ENCODE measurements at regions not wholly inside any gene's neighbourhood (a gene's known extent, or its start where the extent isn't known, plus 50 kb on each side); places are given as distances from the start of the nearest gene placed in this dataset.
"Not testable (repeated sequence)": the region's sequence is repeated elsewhere in the genome, so short reads cannot be mapped to it uniquely, and the experiment has no call there.

DNA sequence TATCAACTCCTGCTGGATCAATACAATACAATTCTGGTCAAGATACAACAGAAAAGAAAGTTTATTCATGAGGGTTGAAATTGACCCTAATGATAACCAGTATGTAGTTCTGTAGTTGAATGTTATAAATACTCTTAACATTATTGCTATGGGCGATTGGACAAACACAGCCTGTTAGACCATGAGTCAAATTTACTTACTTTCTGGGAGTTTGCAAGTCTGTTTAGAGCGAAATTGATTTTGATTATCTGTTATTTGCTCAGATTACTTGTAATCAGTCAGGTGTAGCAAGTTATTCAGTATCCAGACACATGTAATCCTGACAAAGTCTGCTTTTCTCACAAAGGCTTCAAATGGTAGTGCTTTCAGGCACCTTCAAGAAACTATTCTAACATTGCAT, 216.6 kb upstream of the B3GALT2 start:
- DNase-seq (ENCODE audit: low read depth) = no peak

DNA sequence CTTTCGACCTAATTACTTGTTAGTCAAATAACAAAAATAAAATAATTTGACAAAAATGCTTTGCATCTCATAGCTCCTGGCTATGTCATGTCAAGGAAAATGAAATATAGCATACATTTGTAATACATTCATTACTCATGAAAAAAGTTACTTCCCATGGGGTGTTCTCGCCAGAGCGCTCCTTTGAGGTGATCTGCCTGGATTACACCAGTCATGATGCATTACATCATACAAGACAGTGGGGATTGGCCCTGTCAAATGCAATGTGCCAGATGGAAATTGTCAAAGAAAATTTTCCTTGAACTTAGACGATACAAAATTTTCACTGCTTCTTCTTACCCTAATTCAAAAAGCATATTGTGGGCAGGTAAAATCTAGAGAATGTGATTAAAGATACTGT, 215.6 kb upstream of the B3GALT2 start:
- no peak for DNase-seq (ENCODE audit: low read depth)

DNA sequence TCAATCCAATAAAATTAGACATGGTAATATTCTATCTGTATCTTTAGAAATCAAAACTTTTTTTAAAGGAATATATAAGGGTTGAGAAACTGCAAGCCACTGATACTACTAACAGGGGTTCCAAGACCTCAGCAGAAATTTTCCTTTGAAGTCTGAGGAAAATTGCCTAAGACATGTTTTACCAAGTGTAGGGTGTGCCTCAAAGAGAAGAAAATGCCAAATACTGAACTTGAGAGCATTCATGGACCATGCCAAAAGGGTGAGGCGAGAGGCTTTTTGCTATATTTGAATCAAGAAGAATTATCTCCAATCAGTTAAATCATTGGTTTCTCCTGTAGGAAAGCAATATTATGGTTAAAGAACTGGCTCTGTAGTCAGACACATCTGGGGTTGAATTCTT, 207.9 kb upstream of the B3GALT2 start:
- DNase-seq (ENCODE audit: low read depth) = no peak

DNA sequence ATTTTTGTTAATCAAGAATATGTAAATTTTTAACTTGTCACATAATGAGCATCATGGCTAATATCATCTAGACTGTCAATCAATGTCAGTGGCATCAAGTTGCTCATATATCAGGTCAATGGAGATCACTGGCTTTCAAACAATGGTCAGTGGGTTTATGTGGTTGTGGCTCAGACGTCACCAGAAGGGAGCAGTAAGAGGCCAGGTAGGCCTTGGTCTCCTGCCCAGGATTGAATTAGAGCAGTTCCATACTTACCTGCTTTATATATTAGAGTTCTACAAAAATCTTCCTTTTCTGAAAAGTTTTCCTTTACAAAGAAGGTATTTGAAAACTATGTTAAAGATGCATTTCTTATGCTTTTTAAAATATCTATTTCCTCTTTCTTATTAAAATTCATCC, 206.3 kb upstream of the B3GALT2 start:
- DNase-seq (ENCODE audit: low read depth) = no peak

DNA sequence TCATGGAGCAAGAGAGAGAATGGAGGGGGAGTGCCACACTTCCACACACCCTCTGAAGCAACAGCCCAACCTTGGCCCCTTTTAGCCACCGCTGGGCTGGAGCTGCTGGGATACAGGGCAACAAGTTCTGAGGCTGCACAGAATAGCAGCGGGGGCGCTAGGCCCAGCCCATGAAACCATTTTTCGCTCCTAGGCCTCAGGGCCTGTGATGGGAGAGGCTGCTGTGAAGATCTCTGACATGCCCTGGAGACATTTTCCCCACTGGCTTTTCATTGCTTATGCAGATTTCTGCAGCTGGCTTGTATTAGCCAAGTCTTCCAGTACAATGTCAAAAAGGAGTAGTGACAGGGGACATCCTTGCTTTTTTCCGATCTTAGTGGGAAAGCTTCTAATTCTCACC, 202.3 kb upstream of the B3GALT2 start:
- no peak for DNase-seq (ENCODE audit: low read depth)

DNA sequence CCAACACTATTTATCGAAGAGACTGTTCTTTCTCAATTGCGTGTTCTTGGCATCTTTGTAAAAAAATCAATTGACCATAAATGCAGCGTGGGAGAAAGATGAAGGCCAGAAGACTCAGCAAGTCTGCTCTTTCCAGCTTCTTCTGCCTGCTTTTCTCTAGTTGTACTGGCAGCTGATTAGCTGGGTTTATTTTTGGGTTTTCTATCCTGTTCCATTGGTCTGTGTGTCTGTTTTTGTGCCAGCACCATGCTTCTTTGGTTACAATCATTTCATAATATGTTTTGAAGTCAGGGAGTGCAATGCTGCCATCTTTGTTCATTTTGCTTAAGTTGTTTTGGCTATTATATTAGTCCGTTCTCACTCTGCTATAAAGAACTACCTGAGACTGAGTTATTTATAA, 201.8 kb upstream of the B3GALT2 start:
- no peak for DNase-seq (ENCODE audit: low read depth)

- DNase-seq (ENCODE audit: low read depth) = no peak
Measured at GRCh38 chr1:193387406-193387805, 201.0 kb upstream of the B3GALT2 start.

GRCh38 chr1:193378451-193378850, 192.0 kb upstream of the B3GALT2 start:
- not testable (repeated sequence) for DNase-seq (ENCODE audit: low read depth)

GRCh38 chr1:193377472-193377871, 191.1 kb upstream of the B3GALT2 start:
- no peak for DNase-seq (ENCODE audit: low read depth)

DNA sequence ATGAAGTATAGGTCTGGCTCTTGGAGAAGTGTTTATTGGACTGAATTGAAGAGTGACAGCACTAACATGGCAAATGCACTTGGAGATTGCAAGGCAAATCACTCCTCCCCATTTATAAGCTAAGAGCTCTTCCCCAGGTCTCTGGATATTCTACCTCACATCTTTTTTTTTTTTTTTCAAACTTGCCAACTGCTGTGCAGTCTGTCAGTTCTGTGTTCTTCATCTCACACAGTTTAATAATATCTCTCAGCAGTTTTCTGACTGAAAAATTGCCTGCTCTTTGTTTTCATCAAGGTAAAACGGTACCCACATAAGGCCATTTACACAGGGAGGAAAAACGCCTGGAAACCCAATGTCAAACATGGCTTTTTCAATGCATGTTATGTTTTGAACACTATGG, 186.1 kb upstream of the B3GALT2 start:
- DNase-seq (ENCODE audit: low read depth) = no peak

- DNase-seq (ENCODE audit: low read depth) = no peak
Measured at GRCh38 chr1:193368302-193368701, 181.9 kb upstream of the B3GALT2 start.

- no peak for DNase-seq (ENCODE audit: low read depth)
Measured at GRCh38 chr1:193367863-193368262, 181.4 kb upstream of the B3GALT2 start.

DNA sequence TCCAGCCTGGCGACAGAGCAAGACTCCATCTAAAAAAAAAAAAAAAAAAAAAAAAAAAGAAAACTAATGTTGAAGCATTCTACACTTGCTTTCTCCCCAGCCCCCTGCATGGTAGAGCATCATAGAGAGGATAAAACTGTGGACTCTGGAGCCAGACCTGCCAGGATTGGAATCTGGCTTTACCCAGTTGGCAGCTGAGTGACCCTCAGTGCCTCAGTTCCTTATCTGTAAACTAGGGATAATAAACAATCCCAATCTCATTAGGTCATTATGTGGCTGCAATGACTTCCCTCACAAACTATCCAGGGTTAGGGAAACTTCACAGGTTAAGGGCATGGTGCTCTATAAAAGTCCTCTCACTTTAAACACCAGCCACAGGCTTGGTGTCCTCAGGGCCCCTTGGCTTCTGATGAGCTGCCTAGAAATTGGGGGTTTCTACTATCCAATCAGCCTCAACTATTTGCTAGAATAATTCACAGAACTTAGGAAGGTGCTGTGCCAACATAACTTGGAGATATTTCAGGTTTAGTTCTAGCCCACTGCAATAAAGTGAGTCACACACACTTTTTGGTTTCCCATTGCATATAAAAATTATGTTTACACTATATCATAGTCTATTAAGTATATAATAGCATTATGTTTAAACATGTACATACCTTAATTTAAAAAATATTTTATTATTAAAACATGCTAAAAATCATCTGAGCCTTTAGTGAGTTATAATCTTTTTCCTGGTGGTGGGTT, 180.5 kb upstream of the B3GALT2 start:
- DNase-seq (ENCODE audit: low read depth) = no peak

DNA sequence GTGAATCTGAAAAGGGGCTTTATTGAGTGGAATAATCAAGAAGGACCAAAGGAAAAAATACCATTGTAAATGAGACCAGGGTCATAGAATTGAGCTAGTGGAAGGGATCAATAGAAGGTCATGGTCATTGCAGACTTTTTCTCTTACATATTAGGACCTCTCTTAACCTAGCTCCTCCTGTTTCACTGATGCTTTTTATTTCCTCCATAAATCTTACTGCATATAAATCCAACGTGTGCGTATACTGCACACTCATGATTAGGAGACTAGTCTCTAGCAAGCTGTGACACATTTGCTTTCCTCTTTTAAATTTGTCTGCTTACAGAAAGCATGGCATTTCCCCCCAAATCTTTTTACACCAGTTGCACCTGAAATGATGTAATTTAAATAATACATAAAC, 179.6 kb upstream of the B3GALT2 start:
- no peak for DNase-seq (ENCODE audit: low read depth)

DNA sequence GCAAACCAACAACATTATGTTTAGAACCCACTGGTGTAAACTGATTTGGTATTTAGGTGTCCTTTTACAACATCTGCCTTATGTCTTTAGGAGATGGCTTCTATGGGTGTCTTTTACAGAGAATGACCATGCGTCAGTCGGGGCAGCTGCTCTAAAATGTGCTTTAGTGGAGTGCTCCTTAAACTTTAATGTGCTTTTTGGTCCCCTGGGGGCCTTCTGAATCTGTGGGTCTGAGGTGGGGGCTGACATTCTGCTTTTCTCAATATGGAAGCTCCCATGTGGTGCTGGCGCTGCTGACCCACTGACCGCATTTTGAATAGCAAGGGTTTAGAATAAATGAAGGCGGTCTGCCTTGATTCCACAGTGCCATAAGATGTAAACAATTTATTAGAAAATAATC, 173.2 kb upstream of the B3GALT2 start:
- no peak for DNase-seq (ENCODE audit: low read depth)

- DNase-seq (ENCODE audit: low read depth) = no peak
Measured at GRCh38 chr1:193358419-193358818, 172.0 kb upstream of the B3GALT2 start.

DNA sequence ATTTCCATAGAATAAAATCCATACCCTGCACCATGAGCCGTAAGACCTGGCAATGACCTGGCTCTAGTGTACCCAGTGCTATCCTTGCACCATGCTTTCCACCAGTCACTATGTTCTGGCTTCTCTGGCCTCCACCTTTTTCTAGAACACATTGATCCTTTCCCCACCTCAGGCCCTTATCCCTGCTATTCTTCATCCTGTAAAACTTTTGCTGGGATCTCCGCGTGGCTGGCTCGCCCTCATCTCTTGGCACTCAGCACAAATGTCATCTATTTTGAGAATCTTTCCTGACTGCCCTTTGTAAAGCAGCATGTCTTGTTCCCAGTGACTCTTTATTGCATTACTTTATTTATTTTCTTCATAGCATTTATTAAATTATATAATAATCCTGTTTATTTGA, 169.8 kb upstream of the B3GALT2 start:
- no peak for DNase-seq (ENCODE audit: low read depth)

- DNase-seq (ENCODE audit: low read depth) = no peak
Measured at GRCh38 chr1:193355626-193356025, 169.2 kb upstream of the B3GALT2 start.

GRCh38 chr1:193355178-193355577, 168.8 kb upstream of the B3GALT2 start:
- DNase-seq (ENCODE audit: low read depth) = no peak

GRCh38 chr1:193348769-193349535, 162.5 kb upstream of the B3GALT2 start:
- no peak for DNase-seq (ENCODE audit: low read depth)

GRCh38 chr1:193348091-193348768, 161.8 kb upstream of the B3GALT2 start:
- DNase-seq (ENCODE audit: low read depth) = no peak

- no peak for DNase-seq (ENCODE audit: low read depth)
Measured at GRCh38 chr1:193346085-193346484, 159.7 kb upstream of the B3GALT2 start.

- DNase-seq (ENCODE audit: low read depth) = no peak
Measured at GRCh38 chr1:193342811-193343210, 156.4 kb upstream of the B3GALT2 start.
